ENCODE measurements at regions not wholly inside any gene's neighbourhood (a gene's known extent, or its start where the extent isn't known, plus 50 kb on each side); places are given as distances from the start of the nearest gene placed in this dataset.
"Not testable (repeated sequence)": the region's sequence is repeated elsewhere in the genome, so short reads cannot be mapped to it uniquely, and the experiment has no call there.

- DNase-seq (ENCODE audit: low spot score), result no peak
- Histone ChIP-seq H3K27ac (no peak overlapping the region), H3K4me3 (no peak overlapping the region)
- TF ChIP-seq CTCF (IDR thresholded peaks at IDR 0.05), result no peak
Measured at GRCh38 chr12:124375789-124376175, 80.9 kb downstream of the RFLNA start.

- no peak for TF ChIP-seq CTCF (IDR thresholded peaks at IDR 0.05)
- no peak for DNase-seq (ENCODE audit: low spot score)
- Histone ChIP-seq H3K27ac (no peak overlapping the region), H3K4me3 (no peak overlapping the region)
Measured at GRCh38 chr12:124375141-124375788, 80.4 kb downstream of the RFLNA start.

- no peak overlapping the region for H3K27ac ChIP-seq
- no peak overlapping the region for H3K4me3 ChIP-seq
- TF ChIP-seq CTCF (IDR thresholded peaks at IDR 0.05), result no peak
- DNase-seq (ENCODE audit: low spot score), result no peak
Measured at GRCh38 chr12:124374567-124374966, 79.7 kb downstream of the RFLNA start.

- Histone ChIP-seq H3K27ac (no peak overlapping the region), H3K4me3 (no peak overlapping the region)
- no peak for DNase-seq (ENCODE audit: low spot score)
- TF ChIP-seq CTCF (IDR thresholded peaks at IDR 0.05), result no peak
Measured at GRCh38 chr12:124374147-124374546, 79.3 kb downstream of the RFLNA start.

GRCh38 chr12:124373701-124374100, 78.8 kb downstream of the RFLNA start:
- H3K27ac ChIP-seq, result not testable (repeated sequence)

GRCh38 chr12:124372831-124373230, 77.9 kb downstream of the RFLNA start:
- no peak overlapping the region for H3K4me3 ChIP-seq
- H3K27ac ChIP-seq, result no peak overlapping the region
- no peak for TF ChIP-seq CTCF (IDR thresholded peaks at IDR 0.05)
- no peak for DNase-seq (ENCODE audit: low spot score)

More at GRCh38 chr12:124373701-124374100, 78.8 kb downstream of the RFLNA start:
- not testable (repeated sequence) for H3K4me3 ChIP-seq; DNase-seq (ENCODE audit: low spot score)

GRCh38 chr12:124371970-124372555, 77.2 kb downstream of the RFLNA start:
- no peak for TF ChIP-seq CTCF (IDR thresholded peaks at IDR 0.05)
- no peak for DNase-seq (ENCODE audit: low spot score)
- Histone ChIP-seq H3K27ac (peak overlapping the region in 1 of 2 donors; percentile 95), H3K4me3 (no peak overlapping the region)

Measured in coronary artery (tissue), 2 donors.